Smooth muscle cell (in vitro differentiated cells): ENCODE measurements at regions not wholly inside any gene's neighbourhood (a gene's known extent, or its start where the extent isn't known, plus 50 kb on each side); places are given as distances from the start of the nearest gene placed in this dataset.

ENCODE experiments used
- DNase-seq: peaks from one replicate; lab custom pipeline; 2025; ENCODE audit not compliant: unreplicated experiment; lab: John Stamatoyannopoulos, UW
- H2AFZ ChIP-seq: fragments of 200-600 bp; sonication (generic); 2 replicates; pipeline ENCODE4 v1.6.0; 2016; ENCODE audit warnings: antibody characterized with exemption, low read depth, mild to moderate bottlenecking
- H3F3A ChIP-seq: fragments of 200-600 bp; sonication (generic); 2 replicates; pipeline ENCODE4 v1.6.0; 2017; ENCODE audit warnings: antibody characterized with exemption, low read depth
- H3K27ac ChIP-seq: fragments of 200-600 bp; sonication (generic); 2 replicates; pipeline ENCODE4 v1.5.1; 2016; ENCODE audit warnings: low read depth, mild to moderate bottlenecking
- H3K27me3 ChIP-seq: fragments of 200-600 bp; sonication (generic); 2 replicates; pipeline ENCODE4 v1.6.1; 2016; ENCODE audit warnings: low read depth, mild to moderate bottlenecking
- H3K36me3 ChIP-seq: fragments of 200-600 bp; sonication (generic); 2 replicates; pipeline ENCODE4 v1.5.1; 2016; ENCODE audit warnings: low read depth
- H3K4me1 ChIP-seq: fragments of 200-600 bp; sonication (generic); 2 replicates; pipeline ENCODE4 v1.5.1; 2016; ENCODE audit warnings: low read depth
- H3K4me2 ChIP-seq: fragments of 200-600 bp; sonication (generic); 2 replicates; pipeline ENCODE4 v1.6.0; 2016; ENCODE audit warnings: mild to moderate bottlenecking
- H3K4me3 ChIP-seq: fragments of 200-600 bp; sonication (generic); 2 replicates; pipeline ENCODE4 v1.5.1; 2016; ENCODE audit warnings: mild to moderate bottlenecking
- H3K79me2 ChIP-seq: fragments of 200-600 bp; sonication (generic); 2 replicates; pipeline ENCODE4 v1.6.0; 2016; ENCODE audit warnings: low read depth, mild to moderate bottlenecking
- H3K9ac ChIP-seq: fragments of 200-600 bp; sonication (generic); 2 replicates; pipeline ENCODE4 v1.6.0; 2016; ENCODE audit warnings: low read depth
- H3K9me3 ChIP-seq: fragments of 200-600 bp; sonication (generic); replicated peaks from 2 replicates; pipeline ENCODE4 v1.5.1; 2016; ENCODE audit warnings: low read depth
- H4K20me1 ChIP-seq: fragments of 200-600 bp; sonication (generic); 2 replicates; pipeline ENCODE4 v1.6.0; 2016; ENCODE audit warnings: low read depth
- CTCF ChIP-seq: fragments of 200-600 bp; sonication (generic); IDR thresholded peaks from 2 replicates; pipeline ENCODE4 v1.5.1; 2017; ENCODE audit warnings: borderline replicate concordance, mild to moderate bottlenecking, antibody characterized with exemption; ENCODE audit not compliant: insufficient read depth, poor library complexity, severe bottlenecking
- WGBS: methylation state at CpG from one replicate; pipeline ENCODE4 v1.1.7; 2016; ENCODE audit warnings: low lambda C conversion rate; 5-methylcytosine and 5-hydroxymethylcytosine counted together

- no peaks in the 10 kb centered on the region for H3K36me3 ChIP-seq
- H3K27me3 ChIP-seq: no peaks in the 10 kb centered on the region
- no peak overlapping the region for H3K4me3 ChIP-seq
- no peaks in the 10 kb centered on the region for H3K9me3 ChIP-seq
- WGBS: 88% methylated on average over 2 of the region's 2 CpGs
- no peak for DNase-seq
- TF ChIP-seq CTCF: no peak
- no peak overlapping the region for H3K4me2 ChIP-seq
- no peaks in the 10 kb centered on the region for H4K20me1 ChIP-seq
- H3K27ac ChIP-seq: no peak overlapping the region
- H3K9ac ChIP-seq: no peak overlapping the region
- no peak overlapping the region for H2AFZ ChIP-seq
- no peaks in the 10 kb centered on the region for H3K4me1 ChIP-seq
- H3F3A ChIP-seq: no peaks in the 10 kb centered on the region
- H3K79me2 ChIP-seq: no peaks in the 10 kb centered on the region
These were observed 297.9 kb upstream of the MMADHC start for GRCh38 chr2:149885468-149885867.

DNA sequence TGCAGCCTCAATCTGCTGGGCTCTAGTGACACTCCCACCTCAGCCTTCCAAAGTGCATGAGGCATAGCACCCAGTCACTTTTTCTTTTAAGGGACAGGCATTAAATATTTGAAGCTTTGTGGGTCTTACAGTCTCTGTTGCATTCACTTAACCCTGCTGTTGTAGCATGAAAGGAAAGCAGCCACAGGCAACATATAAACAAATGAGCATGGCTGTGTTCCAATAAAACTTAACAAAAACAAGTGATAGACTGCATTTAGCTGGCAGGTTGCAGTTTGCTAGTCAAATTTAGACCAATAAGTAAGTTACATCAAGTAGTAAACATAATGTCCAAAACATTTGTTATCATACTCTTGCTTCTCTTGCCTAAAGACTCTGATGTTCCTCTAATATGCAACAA is 297.3 kb upstream of the MMADHC start:
- DNase-seq: no peak
- TF ChIP-seq CTCF: no peak
- Histone ChIP-seq H3K27ac (no peak overlapping the region), H3K4me3 (no peak overlapping the region), H3K9me3 (no peaks in the 10 kb centered on the region), H4K20me1 (no peaks in the 10 kb centered on the region), H2AFZ (no peak overlapping the region), H3K4me2 (no peak overlapping the region), H3F3A (no peaks in the 10 kb centered on the region), H3K9ac (no peak overlapping the region), H3K36me3 (no peaks in the 10 kb centered on the region), H3K27me3 (no peaks in the 10 kb centered on the region), H3K4me1 (no peaks in the 10 kb centered on the region), H3K79me2 (no peaks in the 10 kb centered on the region)

DNA sequence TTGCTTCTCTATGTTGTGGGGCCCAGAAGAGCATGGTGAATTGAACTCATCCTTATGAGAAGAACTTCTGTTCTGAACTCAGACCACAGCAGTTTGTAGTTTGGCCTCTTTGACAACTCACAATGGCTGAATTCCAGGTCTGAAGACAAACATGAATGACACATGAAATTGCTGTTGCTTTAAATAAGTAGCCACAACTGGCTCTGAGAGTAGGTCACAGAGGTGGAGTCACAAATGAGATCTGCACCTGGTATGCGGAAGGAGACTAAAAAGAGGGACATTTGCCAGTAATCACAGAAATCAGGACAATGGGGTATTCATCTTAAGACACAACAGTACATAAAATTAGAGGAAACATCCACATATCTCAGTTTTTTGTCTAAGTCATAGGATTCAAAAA is 290.3 kb upstream of the MMADHC start:
- no peaks in the 10 kb centered on the region for H3K36me3 ChIP-seq
- DNase-seq: no peak
- 64% methylated on average over 1 of the region's 1 CpG for WGBS
- TF ChIP-seq CTCF: no peak
- H3K9me3 ChIP-seq: no peaks in the 10 kb centered on the region
- H3K4me2 ChIP-seq: no peak overlapping the region
- no peaks in the 10 kb centered on the region for H3F3A ChIP-seq
- no peak overlapping the region for H2AFZ ChIP-seq
- no peaks in the 10 kb centered on the region for H4K20me1 ChIP-seq
- no peaks in the 10 kb centered on the region for H3K4me1 ChIP-seq
- H3K27me3 ChIP-seq: no peaks in the 10 kb centered on the region
- H3K4me3 ChIP-seq: no peak overlapping the region
- H3K9ac ChIP-seq: no peak overlapping the region
- H3K79me2 ChIP-seq: no peaks in the 10 kb centered on the region
- peak overlapping the region; percentile 36 for H3K27ac ChIP-seq

DNA sequence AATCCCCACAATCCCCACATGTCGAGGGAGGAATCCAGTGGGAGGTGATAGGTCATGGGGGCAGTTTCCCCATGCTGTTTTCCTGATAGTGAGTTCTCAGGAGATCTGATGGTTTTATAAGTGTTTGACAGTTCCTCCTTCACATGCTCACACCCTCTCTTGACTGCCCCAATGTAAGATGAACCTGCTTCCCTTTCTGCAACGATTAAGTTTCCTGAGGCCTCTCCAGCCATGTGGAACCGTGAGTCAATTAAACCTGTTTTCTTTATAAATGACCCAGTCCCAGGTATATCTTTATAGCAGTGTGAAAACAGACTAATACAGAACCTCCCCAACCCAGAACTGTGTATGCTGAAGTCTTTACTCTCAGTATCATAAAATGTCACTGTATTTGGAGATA is 289.5 kb upstream of the MMADHC start:
- WGBS: 83% methylated on average over 3 of the region's 3 CpGs
- H3F3A ChIP-seq: no peaks in the 10 kb centered on the region
- no peaks in the 10 kb centered on the region for H3K79me2 ChIP-seq
- H3K27me3 ChIP-seq: no peaks in the 10 kb centered on the region
- no peaks in the 10 kb centered on the region for H4K20me1 ChIP-seq
- no peaks in the 10 kb centered on the region for H3K36me3 ChIP-seq
- H3K4me1 ChIP-seq: no peaks in the 10 kb centered on the region
- H3K4me2 ChIP-seq: no peak overlapping the region
- H3K9ac ChIP-seq: no peak overlapping the region
- no peak overlapping the region for H2AFZ ChIP-seq
- DNase-seq: no peak
- H3K4me3 ChIP-seq: no peak overlapping the region
- H3K27ac ChIP-seq: no peak overlapping the region
- no peak for TF ChIP-seq CTCF
- H3K9me3 ChIP-seq: no peaks in the 10 kb centered on the region
